HAP-1 (cell line): ENCODE measurements at regions not wholly inside any gene's neighbourhood (a gene's known extent, or its start where the extent isn't known, plus 50 kb on each side); places are given as distances from the start of the nearest gene placed in this dataset.

Source experiments
- DNase-seq, 2 experiments: peaks; one replicate each; pipeline ENCODE4 v3.0.0-alpha.2; 2016 to 2020; ENCODE audit warnings: low spot score in 2 of 2
- H3K27me3 ChIP-seq: fragments of 250-450 bp; sonication (Bioruptor Pico); 2 replicates; pipeline ENCODE4 v1.5.1; 2020; ENCODE audit warnings: low read depth, mild to moderate bottlenecking, moderate library complexity
- H3K36me3 ChIP-seq: fragments of 250-450 bp; sonication (Bioruptor Pico); replicated peaks from 2 replicates; pipeline ENCODE4 v1.5.1; 2020; ENCODE audit warnings: mild to moderate bottlenecking
- H3K4me1 ChIP-seq: fragments of 250-450 bp; sonication (Bioruptor Pico); 2 replicates; pipeline ENCODE4 v1.5.1; 2020; ENCODE audit warnings: mild to moderate bottlenecking
- H3K4me3 ChIP-seq: fragments of 250-450 bp; sonication (Bioruptor Pico); 2 replicates; pipeline ENCODE4 v1.5.1; 2020; ENCODE audit warnings: mild to moderate bottlenecking, moderate library complexity
- H3K9me3 ChIP-seq: fragments of 250-450 bp; sonication (Bioruptor Pico); 2 replicates; pipeline ENCODE4 v1.5.1; 2020; ENCODE audit warnings: mild to moderate bottlenecking, moderate library complexity
- in situ Hi-C: fragments of 300-500 bp; cut with MboI; formaldehyde crosslinking; loops from 3 replicates; pipeline ENCODE4 v1.14.3; 2020; ENCODE audit warnings: low sequenced_read_pairs, inconsistent platforms, mixed read lengths

DNA sequence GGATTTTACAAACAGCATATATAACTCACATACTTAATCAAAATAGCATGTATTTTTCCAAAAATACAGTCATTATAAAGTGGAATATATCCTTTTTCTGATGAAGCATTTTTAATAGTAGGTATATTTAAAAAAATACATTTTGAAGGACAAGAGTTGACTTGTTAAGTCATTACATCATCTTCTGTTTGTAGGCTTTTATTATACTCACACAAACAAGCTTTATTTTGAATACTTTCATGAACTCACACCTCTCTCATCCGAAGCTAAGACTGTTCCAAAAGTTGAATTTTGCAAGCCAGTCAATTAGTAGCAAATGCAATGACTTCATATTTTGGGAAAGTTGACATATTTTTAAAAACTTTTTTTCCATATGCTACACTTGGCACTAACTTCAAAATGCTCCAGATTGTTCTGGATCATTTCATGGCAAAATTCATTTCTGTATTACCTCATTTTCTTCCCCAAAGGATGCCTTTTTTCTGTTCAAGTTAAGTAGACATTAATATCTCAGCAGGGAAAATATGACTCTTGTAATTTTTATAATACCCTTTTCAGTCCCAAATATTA, 68.5 kb upstream of the WDR75 start:
- peaks cover 15% of the 10 kb centered on the region for H3K4me1 ChIP-seq
- H3K36me3 ChIP-seq, result no peaks in the 10 kb centered on the region
- no peaks in the 10 kb centered on the region for H3K9me3 ChIP-seq
- no peak overlapping the region for H3K4me3 ChIP-seq
- in situ Hi-C loops, result no loop called here
- no peaks in the 10 kb centered on the region for H3K27me3 ChIP-seq
- no peak for DNase-seq

DNA sequence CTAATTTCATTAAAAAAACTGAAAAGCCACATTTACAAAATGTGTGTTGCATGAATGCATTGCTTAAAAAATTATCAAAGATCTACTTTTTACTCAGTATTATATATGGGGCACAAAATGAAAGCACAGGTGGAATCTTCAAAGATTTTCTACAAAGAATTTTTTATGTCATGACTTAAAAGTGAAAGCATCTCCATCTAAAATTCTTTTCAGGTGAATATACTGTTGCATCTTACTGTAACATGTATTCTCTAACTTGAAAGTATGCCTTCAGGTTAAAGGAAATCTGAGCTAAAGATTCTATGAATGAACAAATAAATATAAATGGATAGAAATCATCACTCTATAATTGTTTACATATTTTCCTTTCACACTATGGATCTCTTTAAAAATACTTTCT, 66.8 kb upstream of the WDR75 start:
- H3K27me3 ChIP-seq, result no peaks in the 10 kb centered on the region
- H3K36me3 ChIP-seq, result no peaks in the 10 kb centered on the region
- no peak for DNase-seq
- no peak overlapping the region for H3K4me3 ChIP-seq
- no peaks in the 10 kb centered on the region for H3K9me3 ChIP-seq
- peaks cover 28% of the 10 kb centered on the region for H3K4me1 ChIP-seq
- in situ Hi-C loops, result no loop called here

DNA sequence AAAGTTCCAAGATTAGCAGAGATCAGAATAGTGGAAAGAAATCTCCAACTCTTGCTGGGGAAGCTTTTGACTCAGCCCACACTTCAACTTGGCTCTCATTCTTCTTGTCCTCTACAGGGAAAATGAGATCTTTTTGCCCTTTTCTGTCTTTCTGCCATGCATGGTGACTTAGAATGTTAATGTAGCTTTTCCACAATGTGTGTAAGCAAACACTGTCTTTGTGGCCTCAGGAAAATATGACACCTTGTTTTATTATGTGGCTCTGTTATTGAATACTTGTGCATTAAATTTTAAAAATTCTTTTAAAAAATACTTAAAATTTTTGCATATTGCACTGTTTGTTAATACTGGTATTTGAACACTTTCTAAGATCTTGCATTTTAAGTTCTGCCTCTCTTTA, 65.4 kb upstream of the WDR75 start:
- Histone ChIP-seq H3K27me3 (no peaks in the 10 kb centered on the region), H3K4me1 (peaks cover 42% of the 10 kb centered on the region), H3K9me3 (no peaks in the 10 kb centered on the region), H3K4me3 (no peak overlapping the region), H3K36me3 (no peaks in the 10 kb centered on the region)
- in situ Hi-C loops, result no loop called here
- DNase-seq, result no peak

DNA sequence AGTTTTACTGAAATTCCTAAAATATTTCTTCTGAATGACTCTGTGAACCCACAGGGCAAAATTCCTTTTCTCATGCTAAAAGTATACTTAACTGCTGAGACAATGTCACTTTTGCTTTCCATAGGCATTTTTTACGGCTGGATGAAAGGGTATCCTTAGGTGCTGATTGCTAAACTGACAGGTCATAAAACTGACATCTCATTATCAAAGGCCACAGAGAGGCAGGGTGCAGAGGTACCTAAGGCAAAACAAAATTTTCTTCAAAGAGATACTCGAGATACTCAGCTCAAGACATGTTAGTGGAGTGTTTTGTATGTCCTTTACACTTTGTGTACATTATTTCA, 62.0 kb upstream of the WDR75 start:
- H3K9me3 ChIP-seq, result no peaks in the 10 kb centered on the region
- H3K36me3 ChIP-seq, result no peaks in the 10 kb centered on the region
- H3K4me3 ChIP-seq, result peak overlapping the region; percentile 4; the same call in 1 of the 2 replicates
- DNase-seq, result peak; percentile 67 to 99
- no peaks in the 10 kb centered on the region for H3K27me3 ChIP-seq
- H3K4me1 ChIP-seq, result peaks cover 47% of the 10 kb centered on the region
- in situ Hi-C loops, result no loop called here

DNA sequence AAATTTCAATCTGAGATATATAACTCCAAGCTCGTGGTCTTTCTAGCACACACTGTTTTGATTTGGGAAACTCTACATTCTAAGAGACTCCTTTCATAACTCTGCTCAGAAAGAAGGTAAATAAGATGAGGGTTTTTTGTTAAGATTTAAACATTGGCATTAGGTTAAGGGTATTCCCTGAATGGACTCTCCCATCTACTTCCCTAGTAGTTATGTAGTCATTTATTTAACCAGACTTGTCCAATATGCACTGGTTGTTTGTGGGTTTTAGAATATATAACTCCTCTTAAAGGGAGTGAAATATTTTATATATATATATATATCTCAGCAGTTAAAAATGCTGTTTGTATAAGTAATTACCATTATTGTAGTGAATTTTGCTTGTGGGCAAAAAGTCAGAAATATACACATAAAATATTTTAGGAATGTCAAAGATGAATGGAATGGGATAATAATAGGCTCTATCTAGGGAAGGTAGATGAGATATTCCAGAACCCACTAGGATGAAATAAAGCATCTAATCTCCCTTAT, 61.5 kb upstream of the WDR75 start:
- H3K27me3 ChIP-seq, result no peaks in the 10 kb centered on the region
- peaks cover 47% of the 10 kb centered on the region for H3K4me1 ChIP-seq
- H3K9me3 ChIP-seq, result no peaks in the 10 kb centered on the region
- peak overlapping the region; percentile 4; the same call in 1 of the 2 replicates for H3K4me3 ChIP-seq
- H3K36me3 ChIP-seq, result no peaks in the 10 kb centered on the region
- in situ Hi-C loops, result no loop called here
- peak in 1 of 2 experiments; percentile 75 for DNase-seq

DNA sequence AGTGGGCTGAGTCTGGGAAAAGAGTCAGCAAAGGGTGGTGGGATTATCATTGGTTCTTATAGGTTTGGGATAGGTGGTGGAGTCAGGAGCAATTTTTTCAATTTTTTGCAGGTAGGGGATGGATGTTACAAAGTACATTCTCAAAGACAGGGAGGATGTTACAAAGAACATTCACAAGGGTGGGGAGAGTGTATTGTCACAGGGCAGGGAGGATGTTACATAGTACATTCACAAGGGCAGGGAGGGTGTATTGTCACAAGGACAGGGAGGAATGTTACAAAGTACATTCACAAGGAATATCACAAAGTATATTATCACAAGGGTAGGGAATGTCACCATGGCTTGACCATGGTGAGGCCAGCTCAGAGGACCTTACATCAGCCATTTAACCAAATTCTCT, 58.6 kb upstream of the WDR75 start:
- no peaks in the 10 kb centered on the region for H3K27me3 ChIP-seq
- no peaks in the 10 kb centered on the region for H3K9me3 ChIP-seq
- H3K4me1 ChIP-seq, result peaks cover 32% of the 10 kb centered on the region
- H3K4me3 ChIP-seq, result no peak overlapping the region
- H3K36me3 ChIP-seq, result no peaks in the 10 kb centered on the region
- in situ Hi-C loops, result no loop called here
- no peak for DNase-seq

DNA sequence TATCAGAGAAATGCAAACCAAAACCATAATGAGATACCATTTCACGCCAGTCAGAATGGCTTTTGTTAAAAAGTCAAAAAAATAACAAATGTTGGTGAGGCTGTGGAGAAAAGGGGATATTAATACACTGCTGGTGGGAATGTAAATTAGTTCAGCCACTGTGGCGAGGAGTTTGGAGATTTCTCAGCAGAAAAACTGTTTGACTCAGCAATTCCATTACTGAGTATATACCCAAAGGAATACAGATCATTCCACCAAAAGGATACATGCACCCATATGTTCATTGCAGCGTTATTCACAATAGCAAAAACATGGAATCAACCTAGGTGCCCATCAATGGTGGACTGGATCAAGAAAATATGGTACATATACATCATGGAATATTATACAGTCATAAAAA, 54.5 kb upstream of the WDR75 start:
- Histone ChIP-seq H3K36me3 (no peaks in the 10 kb centered on the region), H3K9me3 (no peaks in the 10 kb centered on the region), H3K4me3 (no peak overlapping the region), H3K27me3 (no peaks in the 10 kb centered on the region), H3K4me1 (no peaks in the 10 kb centered on the region)
- in situ Hi-C loops, result no loop called here
- no peak for DNase-seq

DNA sequence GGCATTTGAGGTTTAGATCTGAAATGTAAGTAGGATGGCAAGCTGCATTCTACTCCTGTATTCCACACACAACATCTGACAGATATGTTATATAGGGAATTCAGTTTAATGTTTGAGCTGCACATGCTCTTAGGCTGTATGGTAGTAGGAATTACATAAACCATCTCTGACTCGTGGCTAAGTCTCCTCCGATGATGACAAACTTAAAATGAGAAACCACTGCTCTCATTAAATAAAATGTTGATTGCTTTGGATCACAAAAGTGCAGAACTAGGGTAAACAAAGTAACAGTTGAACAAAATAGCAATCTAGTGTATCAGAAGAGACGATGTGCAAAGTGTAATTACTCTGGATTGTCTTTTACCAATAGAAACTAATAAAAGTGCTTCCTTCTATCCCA, 50.1 kb upstream of the WDR75 start:
- Histone ChIP-seq H3K36me3 (no peaks in the 10 kb centered on the region), H3K4me3 (no peak overlapping the region), H3K9me3 (no peaks in the 10 kb centered on the region), H3K27me3 (no peaks in the 10 kb centered on the region), H3K4me1 (peaks cover 25% of the 10 kb centered on the region)
- in situ Hi-C loops, result no loop called here
- DNase-seq, result no peak
